ENCODE measurements at regions not wholly inside any gene's neighbourhood (a gene's known extent, or its start where the extent isn't known, plus 50 kb on each side); places are given as distances from the start of the nearest gene placed in this dataset.

DNA sequence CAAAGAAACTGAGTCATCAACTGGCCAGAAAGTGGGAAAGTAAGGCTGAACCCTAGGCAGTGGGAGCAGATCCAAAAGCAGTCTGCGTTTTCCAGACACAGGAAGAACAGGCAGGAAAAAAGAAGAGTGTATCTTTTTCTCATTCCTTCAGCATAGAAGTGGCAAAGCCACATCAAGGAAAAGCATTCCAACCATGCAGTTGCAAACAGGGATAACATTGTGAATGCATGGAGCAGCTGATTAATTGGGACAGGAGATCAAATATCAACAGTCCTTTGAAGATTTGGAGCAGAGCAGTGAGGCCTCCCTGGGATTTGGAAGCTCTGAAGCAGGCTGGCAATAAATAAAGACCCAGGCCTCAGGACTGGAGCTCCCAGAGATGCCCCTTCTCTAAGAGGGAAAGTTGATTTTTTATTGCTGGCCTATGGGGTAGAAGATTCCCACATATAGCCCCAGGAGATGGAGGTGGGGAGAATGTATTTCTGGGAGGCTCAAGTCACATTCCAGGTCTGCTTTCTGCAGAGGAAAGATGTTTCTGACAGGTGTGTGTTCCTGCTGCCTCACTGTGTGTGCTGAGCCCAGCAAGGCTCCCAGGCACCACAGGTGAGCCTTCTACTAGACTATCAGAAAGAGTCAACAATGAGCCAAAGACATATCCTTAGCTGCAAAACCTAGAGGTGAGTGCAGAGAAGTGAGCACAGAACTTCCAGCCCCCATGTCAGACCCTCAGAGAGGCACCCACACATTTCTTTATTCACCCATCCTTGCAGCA is 222.5 kb downstream of the RAB28 start:
- no peak overlapping the region for H3K9ac ChIP-seq (ENCODE audit: low read depth in 1 of 2, low read length in 2 of 2)
- no peaks in the 10 kb centered on the region for H3K4me1 ChIP-seq (ENCODE audit: control insufficient read depth in 2 of 2, insufficient read depth in 2 of 2, low read length in 2 of 2)
- no peak overlapping the region for H3K4me3 ChIP-seq (ENCODE audit: low read length in 2 of 2)
- no peaks in the 10 kb centered on the region for H3K9me3 ChIP-seq (ENCODE audit: control insufficient read depth in 2 of 2, low read length in 2 of 2)
- no peaks in the 10 kb centered on the region for H3K36me3 ChIP-seq (ENCODE audit: control insufficient read depth in 2 of 2, insufficient read depth in 2 of 2, low read length in 2 of 2)
- H3K27me3 ChIP-seq (ENCODE audit: control insufficient read depth in 2 of 2, insufficient read depth in 2 of 2, low read length in 2 of 2): no peaks in the 10 kb centered on the region
- H3K27ac ChIP-seq (ENCODE audit: low read depth in 2 of 2, low read length in 2 of 2): no peak overlapping the region

DNA sequence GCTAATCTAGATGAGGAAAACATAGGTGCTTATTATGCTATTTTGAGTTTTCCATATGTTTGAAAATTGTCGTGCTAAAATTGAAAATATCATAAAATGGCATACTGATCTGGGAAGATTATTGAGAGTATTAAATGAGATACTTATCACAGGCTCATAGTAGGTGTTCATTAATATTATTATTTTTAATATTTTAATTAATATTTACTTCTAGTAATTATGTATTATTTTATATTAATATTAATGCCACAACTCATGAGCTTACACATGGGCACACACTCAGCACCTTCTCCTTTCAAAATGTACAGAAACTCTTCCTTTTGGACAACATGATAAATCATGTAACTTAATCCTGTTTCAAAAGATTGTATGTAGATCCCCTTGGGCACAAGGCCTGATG is 223.6 kb downstream of the RAB28 start:
- no peak overlapping the region for H3K27ac ChIP-seq (ENCODE audit: low read depth in 2 of 2, low read length in 2 of 2)
- H3K4me1 ChIP-seq (ENCODE audit: control insufficient read depth in 2 of 2, insufficient read depth in 2 of 2, low read length in 2 of 2): no peaks in the 10 kb centered on the region
- no peaks in the 10 kb centered on the region for H3K27me3 ChIP-seq (ENCODE audit: control insufficient read depth in 2 of 2, insufficient read depth in 2 of 2, low read length in 2 of 2)
- H3K9ac ChIP-seq (ENCODE audit: low read depth in 1 of 2, low read length in 2 of 2): no peak overlapping the region
- no peaks in the 10 kb centered on the region for H3K9me3 ChIP-seq (ENCODE audit: control insufficient read depth in 2 of 2, low read length in 2 of 2)
- H3K4me3 ChIP-seq (ENCODE audit: low read length in 2 of 2): no peak overlapping the region
- H3K36me3 ChIP-seq (ENCODE audit: control insufficient read depth in 2 of 2, insufficient read depth in 2 of 2, low read length in 2 of 2): no peaks in the 10 kb centered on the region

DNA sequence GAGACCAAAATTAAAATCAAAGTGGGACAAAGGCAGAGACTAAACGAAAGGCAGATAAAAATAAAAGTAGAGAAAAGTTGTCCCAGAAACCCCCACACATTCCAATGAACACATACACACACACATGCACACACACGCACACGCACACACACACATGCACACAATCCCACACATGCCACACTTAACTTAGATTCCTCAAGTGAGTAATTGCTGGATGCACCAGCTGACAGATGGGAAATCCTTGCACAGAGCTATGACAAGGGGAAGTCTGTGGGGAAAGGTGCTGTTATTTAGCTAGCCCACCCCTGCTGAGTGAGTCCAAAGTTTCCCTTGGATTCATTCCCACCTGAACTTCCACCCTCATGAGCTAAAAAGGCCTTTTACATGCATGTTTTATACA is 233.9 kb downstream of the RAB28 start:
- peaks cover 0 to 5% of the 10 kb centered on the region in 2 donors for H3K9me3 ChIP-seq (ENCODE audit: control insufficient read depth in 2 of 2, low read length in 2 of 2)
- H3K27ac ChIP-seq (ENCODE audit: low read depth in 2 of 2, low read length in 2 of 2): no peak overlapping the region
- H3K27me3 ChIP-seq (ENCODE audit: control insufficient read depth in 2 of 2, insufficient read depth in 2 of 2, low read length in 2 of 2): no peaks in the 10 kb centered on the region
- no peaks in the 10 kb centered on the region for H3K36me3 ChIP-seq (ENCODE audit: control insufficient read depth in 2 of 2, insufficient read depth in 2 of 2, low read length in 2 of 2)
- H3K4me3 ChIP-seq (ENCODE audit: low read length in 2 of 2): no peak overlapping the region
- H3K9ac ChIP-seq (ENCODE audit: low read depth in 1 of 2, low read length in 2 of 2): no peak overlapping the region
- H3K4me1 ChIP-seq (ENCODE audit: control insufficient read depth in 2 of 2, insufficient read depth in 2 of 2, low read length in 2 of 2): no peaks in the 10 kb centered on the region

DNA sequence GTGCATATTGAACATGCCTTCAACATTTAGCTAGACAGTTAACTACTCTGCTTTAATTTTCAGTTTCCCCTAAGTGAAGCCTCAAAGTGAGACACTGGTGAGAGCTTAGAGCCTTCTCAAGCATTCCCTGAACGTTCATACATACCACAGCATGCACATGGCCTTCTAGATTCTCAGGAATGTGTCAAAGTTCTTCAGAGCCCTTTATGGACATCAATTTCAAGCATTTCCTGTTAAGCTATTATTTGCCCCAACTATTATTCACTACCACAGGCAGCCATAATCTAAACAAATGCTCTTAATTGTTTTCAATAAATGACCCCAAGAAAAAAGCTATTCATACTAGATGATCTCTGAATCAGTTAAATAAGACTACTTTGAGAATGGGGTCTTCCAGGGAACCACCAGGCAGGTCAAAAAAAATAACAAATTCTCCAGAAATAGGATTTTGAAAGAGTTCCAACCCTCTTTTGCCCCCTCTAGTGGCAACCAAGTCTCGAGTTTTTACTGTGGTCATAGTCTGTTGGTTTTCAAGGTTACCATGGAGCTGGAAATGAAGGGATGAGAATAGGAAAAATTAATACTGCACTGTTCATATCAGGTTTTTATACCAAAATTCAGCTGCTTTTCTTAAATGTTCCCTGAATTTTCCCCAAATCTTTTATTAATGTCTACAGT is 235.4 kb downstream of the RAB28 start:
- H3K36me3 ChIP-seq (ENCODE audit: control insufficient read depth in 2 of 2, insufficient read depth in 2 of 2, low read length in 2 of 2): no peaks in the 10 kb centered on the region
- no peaks in the 10 kb centered on the region for H3K4me1 ChIP-seq (ENCODE audit: control insufficient read depth in 2 of 2, insufficient read depth in 2 of 2, low read length in 2 of 2)
- H3K27ac ChIP-seq (ENCODE audit: low read depth in 2 of 2, low read length in 2 of 2): no peak overlapping the region
- no peak overlapping the region for H3K9ac ChIP-seq (ENCODE audit: low read depth in 1 of 2, low read length in 2 of 2)
- no peaks in the 10 kb centered on the region for H3K27me3 ChIP-seq (ENCODE audit: control insufficient read depth in 2 of 2, insufficient read depth in 2 of 2, low read length in 2 of 2)
- H3K9me3 ChIP-seq (ENCODE audit: control insufficient read depth in 2 of 2, low read length in 2 of 2): peaks cover 0 to 5% of the 10 kb centered on the region in 2 donors
- H3K4me3 ChIP-seq (ENCODE audit: low read length in 2 of 2): no peak overlapping the region

DNA sequence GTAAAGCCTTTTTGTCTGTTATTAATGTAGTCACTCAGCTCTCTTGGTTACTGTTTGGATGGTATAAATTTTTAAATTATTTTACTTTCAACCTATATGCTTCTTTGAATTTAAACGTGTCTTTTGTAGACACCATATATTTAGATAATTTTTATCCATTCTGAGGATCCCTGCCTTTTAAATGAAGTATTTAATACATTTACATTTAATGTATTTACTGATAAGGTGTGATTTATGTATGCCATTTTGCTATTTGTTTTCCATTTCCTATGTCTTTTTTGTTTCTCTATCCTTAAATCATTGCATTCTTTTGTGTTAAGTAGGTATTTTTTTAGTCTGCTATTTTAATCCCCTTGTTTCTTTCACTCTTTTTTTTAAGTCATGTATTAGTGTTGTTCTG is 238.0 kb downstream of the RAB28 start:
- no peaks in the 10 kb centered on the region for H3K4me1 ChIP-seq (ENCODE audit: control insufficient read depth in 2 of 2, insufficient read depth in 2 of 2, low read length in 2 of 2)
- no peaks in the 10 kb centered on the region for H3K27me3 ChIP-seq (ENCODE audit: control insufficient read depth in 2 of 2, insufficient read depth in 2 of 2, low read length in 2 of 2)
- no peaks in the 10 kb centered on the region for H3K36me3 ChIP-seq (ENCODE audit: control insufficient read depth in 2 of 2, insufficient read depth in 2 of 2, low read length in 2 of 2)
- no peak overlapping the region for H3K4me3 ChIP-seq (ENCODE audit: low read length in 2 of 2)
- H3K9me3 ChIP-seq (ENCODE audit: control insufficient read depth in 2 of 2, low read length in 2 of 2): peaks cover 0 to 5% of the 10 kb centered on the region in 2 donors
- no peak overlapping the region for H3K27ac ChIP-seq (ENCODE audit: low read depth in 2 of 2, low read length in 2 of 2)
- H3K9ac ChIP-seq (ENCODE audit: low read depth in 1 of 2, low read length in 2 of 2): no peak overlapping the region

DNA sequence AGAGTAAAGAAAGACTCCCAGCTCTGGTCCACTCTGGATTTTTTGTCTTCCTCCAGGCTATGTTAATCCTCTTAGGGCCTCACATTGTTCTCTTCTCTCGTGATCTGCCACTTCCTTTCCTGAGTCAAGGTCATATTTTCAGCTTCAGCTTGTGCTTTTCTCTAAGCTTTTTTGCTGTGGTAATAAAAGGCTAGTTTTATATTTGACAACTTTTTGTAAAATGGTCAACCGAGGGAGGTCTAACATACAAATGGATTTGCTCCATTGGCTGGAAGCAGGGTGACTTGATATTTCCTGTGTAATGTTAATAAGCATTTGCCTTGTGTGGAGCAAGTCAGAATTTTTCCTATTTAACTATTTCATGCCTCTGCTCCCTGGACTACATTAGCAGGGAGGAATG is 239.7 kb downstream of the RAB28 start:
- Histone ChIP-seq H3K9ac (ENCODE audit: low read depth in 1 of 2, low read length in 2 of 2) (no peak overlapping the region), H3K36me3 (ENCODE audit: control insufficient read depth in 2 of 2, insufficient read depth in 2 of 2, low read length in 2 of 2) (no peaks in the 10 kb centered on the region), H3K4me3 (ENCODE audit: low read length in 2 of 2) (no peak overlapping the region), H3K27me3 (ENCODE audit: control insufficient read depth in 2 of 2, insufficient read depth in 2 of 2, low read length in 2 of 2) (no peaks in the 10 kb centered on the region), H3K4me1 (ENCODE audit: control insufficient read depth in 2 of 2, insufficient read depth in 2 of 2, low read length in 2 of 2) (no peaks in the 10 kb centered on the region), H3K9me3 (ENCODE audit: control insufficient read depth in 2 of 2, low read length in 2 of 2) (peaks cover 0 to 5% of the 10 kb centered on the region in 2 donors), H3K27ac (ENCODE audit: low read depth in 2 of 2, low read length in 2 of 2) (no peak overlapping the region)

DNA sequence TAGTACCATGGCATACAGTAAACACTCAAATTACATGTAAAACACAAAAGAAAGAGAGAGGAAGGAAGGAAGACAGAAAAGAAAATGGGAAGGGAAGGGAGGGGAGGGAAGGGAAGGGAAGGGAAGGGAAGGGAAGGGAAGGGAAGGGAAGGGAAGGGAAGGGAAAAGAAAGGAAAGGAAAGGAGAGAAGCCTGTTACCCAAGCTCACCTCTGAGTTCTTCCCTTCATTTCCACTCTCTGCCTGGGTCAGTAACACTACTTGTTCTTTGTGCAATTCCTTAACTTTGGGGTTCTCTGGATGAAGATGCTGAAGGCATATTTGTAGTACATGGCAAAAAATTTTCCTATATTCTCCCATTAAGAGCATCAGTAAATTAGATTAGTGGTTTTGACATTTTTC is 241.0 kb downstream of the RAB28 start:
- Histone ChIP-seq H3K9me3 (ENCODE audit: control insufficient read depth in 2 of 2, low read length in 2 of 2) (peaks cover 0 to 1% of the 10 kb centered on the region in 2 donors), H3K4me1 (ENCODE audit: control insufficient read depth in 2 of 2, insufficient read depth in 2 of 2, low read length in 2 of 2) (no peaks in the 10 kb centered on the region), H3K36me3 (ENCODE audit: control insufficient read depth in 2 of 2, insufficient read depth in 2 of 2, low read length in 2 of 2) (no peaks in the 10 kb centered on the region), H3K4me3 (ENCODE audit: low read length in 2 of 2) (no peak overlapping the region), H3K27ac (ENCODE audit: low read depth in 2 of 2, low read length in 2 of 2) (no peak overlapping the region), H3K9ac (ENCODE audit: low read depth in 1 of 2, low read length in 2 of 2) (no peak overlapping the region), H3K27me3 (ENCODE audit: control insufficient read depth in 2 of 2, insufficient read depth in 2 of 2, low read length in 2 of 2) (no peaks in the 10 kb centered on the region)

DNA sequence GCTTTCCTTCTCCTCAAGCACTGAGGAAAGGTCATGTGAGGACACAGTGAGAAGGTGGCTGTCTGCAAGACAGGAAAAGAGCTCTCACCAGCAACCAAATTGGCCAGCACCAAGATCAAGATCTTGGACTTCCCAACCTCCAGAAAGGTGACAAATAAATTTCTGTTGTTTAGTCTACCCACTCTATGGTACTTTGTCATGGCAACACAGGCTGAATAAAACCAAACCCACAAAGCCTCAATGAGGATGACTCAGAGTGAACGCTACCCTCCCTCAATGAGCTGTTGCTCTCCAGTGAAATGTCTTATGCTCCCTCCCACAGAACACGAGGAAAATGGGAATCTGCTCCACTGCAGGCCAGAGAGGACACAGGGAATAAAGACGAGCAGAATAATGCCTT is 244.1 kb downstream of the RAB28 start:
- no peaks in the 10 kb centered on the region for H3K36me3 ChIP-seq (ENCODE audit: control insufficient read depth in 2 of 2, insufficient read depth in 2 of 2, low read length in 2 of 2)

DNA sequence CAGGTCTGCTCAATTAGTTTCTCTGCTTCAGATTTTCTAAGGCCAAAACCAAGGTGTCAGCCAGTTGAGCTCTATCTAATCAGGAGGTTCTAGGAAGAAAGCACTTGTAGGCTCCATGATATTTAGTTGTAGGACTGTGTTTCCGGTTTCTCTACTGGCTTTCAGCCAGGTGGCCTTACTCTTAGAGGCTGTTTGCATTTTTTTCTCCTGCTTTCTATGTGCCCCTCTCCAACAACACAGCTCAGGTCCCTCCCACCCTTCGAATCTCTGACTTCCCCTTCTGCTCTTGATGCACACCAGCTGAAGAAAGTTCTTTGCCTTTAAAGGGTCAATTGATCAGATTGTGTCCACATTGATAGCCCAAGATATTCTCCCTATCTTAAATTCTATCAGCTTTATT is 245.2 kb downstream of the RAB28 start:
- Histone ChIP-seq H3K27ac (ENCODE audit: low read depth in 2 of 2, low read length in 2 of 2) (no peak overlapping the region), H3K9ac (ENCODE audit: low read depth in 1 of 2, low read length in 2 of 2) (no peak overlapping the region), H3K4me1 (ENCODE audit: control insufficient read depth in 2 of 2, insufficient read depth in 2 of 2, low read length in 2 of 2) (no peaks in the 10 kb centered on the region), H3K36me3 (ENCODE audit: control insufficient read depth in 2 of 2, insufficient read depth in 2 of 2, low read length in 2 of 2) (no peaks in the 10 kb centered on the region), H3K9me3 (ENCODE audit: control insufficient read depth in 2 of 2, low read length in 2 of 2) (no peaks in the 10 kb centered on the region), H3K4me3 (ENCODE audit: low read length in 2 of 2) (no peak overlapping the region), H3K27me3 (ENCODE audit: control insufficient read depth in 2 of 2, insufficient read depth in 2 of 2, low read length in 2 of 2) (no peaks in the 10 kb centered on the region)

More for the DNA sequence above, 244.1 kb downstream of the RAB28 start:
- Histone ChIP-seq H3K9me3 (ENCODE audit: control insufficient read depth in 2 of 2, low read length in 2 of 2) (no peaks in the 10 kb centered on the region), H3K4me3 (ENCODE audit: low read length in 2 of 2) (no peak overlapping the region), H3K4me1 (ENCODE audit: control insufficient read depth in 2 of 2, insufficient read depth in 2 of 2, low read length in 2 of 2) (no peaks in the 10 kb centered on the region), H3K9ac (ENCODE audit: low read depth in 1 of 2, low read length in 2 of 2) (no peak overlapping the region), H3K27me3 (ENCODE audit: control insufficient read depth in 2 of 2, insufficient read depth in 2 of 2, low read length in 2 of 2) (no peaks in the 10 kb centered on the region), H3K27ac (ENCODE audit: low read depth in 2 of 2, low read length in 2 of 2) (no peak overlapping the region)

DNA sequence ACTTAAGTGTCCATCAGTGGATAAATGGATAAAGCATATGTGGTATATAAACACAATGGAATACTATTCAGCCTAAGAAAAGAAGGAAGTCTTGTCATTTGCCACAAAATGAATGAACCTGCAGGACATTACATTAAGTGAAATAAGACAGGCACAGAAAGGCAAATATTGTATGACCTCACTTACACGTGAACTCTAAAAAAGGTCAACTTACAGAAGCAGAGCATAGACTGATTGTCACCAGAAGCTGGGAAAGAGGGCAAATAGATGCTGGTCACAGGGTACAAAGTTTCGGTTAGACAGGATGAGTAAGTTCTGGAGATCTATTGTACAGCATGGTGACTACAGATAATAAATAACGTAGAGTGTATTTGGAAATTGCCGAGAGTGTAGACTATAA is 247.7 kb downstream of the RAB28 start:
- Histone ChIP-seq H3K36me3 (ENCODE audit: control insufficient read depth in 2 of 2, insufficient read depth in 2 of 2, low read length in 2 of 2) (no peaks in the 10 kb centered on the region), H3K9me3 (ENCODE audit: control insufficient read depth in 2 of 2, low read length in 2 of 2) (no peaks in the 10 kb centered on the region), H3K27me3 (ENCODE audit: control insufficient read depth in 2 of 2, insufficient read depth in 2 of 2, low read length in 2 of 2) (no peaks in the 10 kb centered on the region), H3K4me1 (ENCODE audit: control insufficient read depth in 2 of 2, insufficient read depth in 2 of 2, low read length in 2 of 2) (no peaks in the 10 kb centered on the region), H3K9ac (ENCODE audit: low read depth in 1 of 2, low read length in 2 of 2) (no peak overlapping the region), H3K27ac (ENCODE audit: low read depth in 2 of 2, low read length in 2 of 2) (no peak overlapping the region), H3K4me3 (ENCODE audit: low read length in 2 of 2) (no peak overlapping the region)
